ENCODE measurements at regions not wholly inside any gene's neighbourhood (a gene's known extent, or its start where the extent isn't known, plus 50 kb on each side); places are given as distances from the start of the nearest gene placed in this dataset.

GRCh38 chr3:103075282-103075681, 640.5 kb downstream of the ZPLD1 start:
- no peak for TF ChIP-seq CTCF (IDR thresholded peaks at IDR 0.05)
- no peaks in the 10 kb centered on the region for H3K36me3 ChIP-seq
- DNase-seq, result no peak
- ATAC-seq, result no peak
- H3K27ac ChIP-seq, result no peak overlapping the region
- intact Hi-C loops (cut with DNase I), result no loop called here
- no peaks in the 10 kb centered on the region for H3K27me3 ChIP-seq
- no peak overlapping the region for H3K4me3 ChIP-seq
- H3K9me3 ChIP-seq, result no peaks in the 10 kb centered on the region
- H3K4me1 ChIP-seq, result no peaks in the 10 kb centered on the region

GRCh38 chr3:103077910-103078309, 643.1 kb downstream of the ZPLD1 start:
- Histone ChIP-seq H3K4me3 (no peak overlapping the region), H3K27ac (no peak overlapping the region)
- DNase-seq, result no peak

GRCh38 chr3:103082501-103082900, 647.7 kb downstream of the ZPLD1 start:
- Histone ChIP-seq H3K27ac (no peak overlapping the region), H3K27me3 (no peaks in the 10 kb centered on the region), H3K9me3 (no peaks in the 10 kb centered on the region), H3K36me3 (no peaks in the 10 kb centered on the region), H3K4me3 (no peak overlapping the region), H3K4me1 (no peaks in the 10 kb centered on the region)
- DNase-seq, result no peak
- ATAC-seq, result no peak
- no peak for TF ChIP-seq CTCF (IDR thresholded peaks at IDR 0.05)
- intact Hi-C loops (cut with DNase I), result no loop called here

More at GRCh38 chr3:103077910-103078309, 643.1 kb downstream of the ZPLD1 start:
- Histone ChIP-seq H3K36me3 (no peaks in the 10 kb centered on the region), H3K9me3 (no peaks in the 10 kb centered on the region), H3K4me1 (no peaks in the 10 kb centered on the region), H3K27me3 (no peaks in the 10 kb centered on the region)
- intact Hi-C loops (cut with DNase I), result no loop called here
- no peak for TF ChIP-seq CTCF (IDR thresholded peaks at IDR 0.05)
- ATAC-seq, result no peak

GRCh38 chr3:103083848-103084631, 649.2 kb downstream of the ZPLD1 start:
- Histone ChIP-seq H3K36me3 (no peaks in the 10 kb centered on the region), H3K4me3 (no peak overlapping the region), H3K4me1 (no peaks in the 10 kb centered on the region), H3K27ac (no peak overlapping the region), H3K9me3 (no peaks in the 10 kb centered on the region), H3K27me3 (no peaks in the 10 kb centered on the region)
- no peak for DNase-seq
- no peak for ATAC-seq
- no peak for TF ChIP-seq CTCF (IDR thresholded peaks at IDR 0.05)
- intact Hi-C loops (cut with DNase I), result no loop called here

GRCh38 chr3:103085465-103085864, 650.6 kb downstream of the ZPLD1 start:
- TF ChIP-seq CTCF (IDR thresholded peaks at IDR 0.05), result no peak
- no peaks in the 10 kb centered on the region for H3K27me3 ChIP-seq
- H3K4me1 ChIP-seq, result no peaks in the 10 kb centered on the region
- no peak overlapping the region for H3K27ac ChIP-seq
- H3K36me3 ChIP-seq, result no peaks in the 10 kb centered on the region
- peak; percentile 97 for ATAC-seq
- intact Hi-C loops (cut with DNase I), result no loop called here
- DNase-seq, result peak in 2 of 4 donors; percentile 5 to 21
- no peaks in the 10 kb centered on the region for H3K9me3 ChIP-seq
- no peak overlapping the region for H3K4me3 ChIP-seq

All from left lung (tissue), 4 donors.